H1 (cell line): ENCODE measurements at regions not wholly inside any gene's neighbourhood (a gene's known extent, or its start where the extent isn't known, plus 50 kb on each side); places are given as distances from the start of the nearest gene placed in this dataset.

Experiments
- CTCF ChIA-PET: fragments of 300-600 bp; sonication (Branson Sonifier 250); formaldehyde crosslinking; loops from one replicate; lab custom pipeline; 2021; ENCODE audit not compliant: partially characterized antibody; lab: Charles Lee
- POLR2A ChIA-PET: fragments of 300-600 bp; sonication (Branson Sonifier 250); formaldehyde crosslinking; loops from one replicate; lab custom pipeline; 2021; ENCODE audit warnings: inconsistent platforms; ENCODE audit not compliant: partially characterized antibody; lab: Charles Lee
- DNase-seq, 2 experiments: peaks; one replicate each; pipeline versions ENCODE4 v3.0.0 to v3.0.0-alpha.2; 2010 to 2022; ENCODE audit warnings: low spot score in 2 of 2, low read depth in 1 of 2, mixed read lengths in 1 of 2
- FAIRE-seq: peaks from 2 replicates; lab custom pipeline; 2011; peaks lifted over from hg19 to GRCh38; lab: Jason Lieb, UNC
- H2AFZ ChIP-seq: 2 replicates; pipeline ENCODE4 v1.8.1; 2012; ENCODE audit warnings: low read length, inconsistent platforms
- H2AK5ac ChIP-seq: 2 replicates; pipeline ENCODE4 v1.6.1; 2013; ENCODE audit warnings: low read depth, low read length
- H2BK120ac ChIP-seq: replicated peaks from 2 replicates; pipeline ENCODE3; 2013; ENCODE audit warnings: low read depth, low read length, inconsistent platforms
- H2BK12ac ChIP-seq: 2 replicates; pipeline ENCODE4 v1.6.1; 2013; ENCODE audit warnings: low read depth, low read length
- H2BK15ac ChIP-seq: 2 replicates; pipeline ENCODE4 v1.6.1; 2013; ENCODE audit warnings: low read length
- H2BK20ac ChIP-seq: 2 replicates; pipeline ENCODE4 v1.6.1; 2013; ENCODE audit warnings: low read length
- H2BK5ac ChIP-seq: 2 replicates; pipeline ENCODE4 v1.6.1; 2013; ENCODE audit warnings: low read depth, low read length
- H3K14ac ChIP-seq: 2 replicates; pipeline ENCODE4 v1.6.1; 2013; ENCODE audit warnings: inconsistent platforms; ENCODE audit not compliant: insufficient read length
- H3K18ac ChIP-seq: 2 replicates; pipeline ENCODE4 v1.6.1; 2013; ENCODE audit warnings: low read length; ENCODE audit errors: extremely low read depth
- H3K23ac ChIP-seq: 2 replicates; pipeline ENCODE4 v1.6.1; 2013; ENCODE audit warnings: inconsistent platforms; ENCODE audit not compliant: insufficient read length
- H3K23me2 ChIP-seq: 2 replicates; pipeline ENCODE4 v1.6.1; 2013; ENCODE audit warnings: low read depth, low read length
- H3K27ac ChIP-seq: 2 replicates; pipeline ENCODE4 v1.6.1; 2011; ENCODE audit warnings: low read depth, low read length, inconsistent platforms
- H3K27me3 ChIP-seq, 4 experiments: replicated peaks in 1 of 4; 1 replicate in 1 of 4; 2 replicates in 3 of 4; pipeline versions ENCODE4 v1.6.1 to v1.8.1; 2011 to 2013; ENCODE audit warnings: low read length in 3 of 4, mild to moderate bottlenecking in 3 of 4, inconsistent platforms in 2 of 4, mixed read lengths in 2 of 4, moderate library complexity in 1 of 4; ENCODE audit not compliant: control insufficient read depth in 3 of 4, insufficient read depth in 3 of 4; ENCODE audit errors: extremely low read depth in 1 of 4
- H3K36me3 ChIP-seq, 4 experiments: 2 replicates each; pipeline versions ENCODE4 v1.6.1 to v1.8.1; 2011 to 2013; ENCODE audit warnings: mild to moderate bottlenecking in 4 of 4, low read length in 3 of 4, moderate library complexity in 2 of 4, control low read depth in 1 of 4, inconsistent platforms in 1 of 4; ENCODE audit not compliant: insufficient read depth in 4 of 4, control insufficient read depth in 2 of 4
- H3K4ac ChIP-seq: replicated peaks from 2 replicates; pipeline ENCODE3; 2013; ENCODE audit warnings: low read length, low read depth, mixed read lengths, inconsistent platforms; ENCODE audit not compliant: insufficient read length
- H3K4me1 ChIP-seq, 4 experiments: replicated peaks in 1 of 4; 1 replicate in 1 of 4; 2 replicates in 3 of 4; pipeline versions ENCODE4 v1.6.1 to v1.8.1; 2011 to 2013; ENCODE audit warnings: low read length in 3 of 4, inconsistent platforms in 2 of 4, mixed read lengths in 1 of 4; ENCODE audit not compliant: insufficient read depth in 4 of 4, control insufficient read depth in 3 of 4
- H3K4me2 ChIP-seq, 2 experiments: 2 replicates each; pipeline versions ENCODE4 v1.6.1 to v1.8.1; 2011 to 2013; ENCODE audit warnings: low read depth in 2 of 2, low read length in 2 of 2, control low read depth in 1 of 2, inconsistent platforms in 1 of 2, mild to moderate bottlenecking in 1 of 2; ENCODE audit not compliant: insufficient read depth in 1 of 2
- H3K4me3 ChIP-seq, 4 experiments: fragments of 200-600, 300-600 bp in 1 of 4; sonication (generic), shearing (Covaris generic), sonication (Bioruptor Twin) in 1 of 4; 2 replicates each; pipeline versions ENCODE4 v1.5.1 to v1.8.1; 2011 to 2016; ENCODE audit warnings: low read length in 4 of 4, low read depth in 3 of 4, control low read depth in 2 of 4, inconsistent platforms in 2 of 4, mild to moderate bottlenecking in 2 of 4, mixed read lengths in 1 of 4, moderate library complexity in 1 of 4; ENCODE audit not compliant: insufficient read depth in 2 of 4; ENCODE audit errors: extremely low read depth in 1 of 4
- H3K56ac ChIP-seq: replicated peaks from 2 replicates; pipeline ENCODE3; 2013; ENCODE audit warnings: low read depth, mild to moderate bottlenecking, mixed read lengths, low read length, inconsistent platforms; ENCODE audit not compliant: insufficient read length
- H3K79me1 ChIP-seq: 2 replicates; pipeline ENCODE4 v1.6.1; 2013; ENCODE audit warnings: low read depth, low read length, control low read depth
- H3K79me2 ChIP-seq, 2 experiments: 2 replicates each; pipeline versions ENCODE4 v1.6.1 to v1.8.1; 2012 to 2013; ENCODE audit warnings: low read length in 2 of 2, mild to moderate bottlenecking in 2 of 2, inconsistent platforms in 1 of 2; ENCODE audit not compliant: insufficient read depth in 2 of 2, control insufficient read depth in 1 of 2
- H3K9ac ChIP-seq, 4 experiments: replicated peaks in 1 of 4; 1 replicate in 1 of 4; 2 replicates in 3 of 4; pipeline versions ENCODE4 v1.6.1 to v1.8.1; 2011 to 2013; ENCODE audit warnings: low read depth in 3 of 4, low read length in 3 of 4, control low read depth in 2 of 4, mild to moderate bottlenecking in 2 of 4, moderate library complexity in 2 of 4, inconsistent platforms in 1 of 4; ENCODE audit errors: extremely low read depth in 1 of 4
- H3K9me3 ChIP-seq, 2 experiments: 2 replicates each; pipeline versions ENCODE4 v1.6.1 to v1.8.1; 2012 to 2013; ENCODE audit warnings: mild to moderate bottlenecking in 2 of 2, moderate library complexity in 2 of 2, control low read depth in 1 of 2, inconsistent platforms in 1 of 2, low read depth in 1 of 2, low read length in 1 of 2, mixed read lengths in 1 of 2; ENCODE audit not compliant: insufficient read depth in 2 of 2
- H4K20me1 ChIP-seq, 2 experiments: replicated peaks in 1 of 2; 2 replicates each; pipeline versions ENCODE3 to v1.8.1; 2011 to 2013; ENCODE audit warnings: inconsistent platforms in 2 of 2, low read length in 2 of 2, mild to moderate bottlenecking in 1 of 2; ENCODE audit not compliant: insufficient read depth in 2 of 2, control insufficient read depth in 1 of 2
- H4K5ac ChIP-seq: 2 replicates; pipeline ENCODE4 v1.6.1; 2013; ENCODE audit warnings: low read length, low read depth, mixed read lengths, inconsistent platforms; ENCODE audit not compliant: insufficient read length
- H4K8ac ChIP-seq: 2 replicates; pipeline ENCODE4 v1.8.0; 2013; ENCODE audit warnings: mild to moderate bottlenecking, moderate library complexity, low read length, inconsistent platforms; ENCODE audit not compliant: insufficient read depth; ENCODE audit errors: extremely low read depth
- H4K91ac ChIP-seq: replicated peaks from 2 replicates; pipeline ENCODE3; 2013; ENCODE audit warnings: low read length, mixed read lengths, inconsistent platforms; ENCODE audit not compliant: insufficient read length
- EZH2 ChIP-seq: fragments of 200-600 bp; sonication (generic); IDR thresholded peaks from 2 replicates; pipeline ENCODE4 v1.7.1; 2012; ENCODE audit warnings: low read depth, mild to moderate bottlenecking, moderate library complexity, low read length, inconsistent platforms; ENCODE audit not compliant: severe bottlenecking
- FOSL1 ChIP-seq: IDR thresholded peaks from 2 replicates; pipeline ENCODE4 v1.6.1; 2011; ENCODE audit warnings: mild to moderate bottlenecking, low read depth, low read length, moderate library complexity; ENCODE audit not compliant: insufficient read depth
- GTF2F1 ChIP-seq: IDR thresholded peaks from 2 replicates; pipeline ENCODE4 v1.6.1; 2012; ENCODE audit warnings: low read depth, low read length, improper control_type of control experiment, borderline replicate concordance
- HDAC2 ChIP-seq, 2 experiments: fragments of 300-600 bp in 1 of 2; sonication (generic) in 1 of 2; IDR thresholded peaks; 2 replicates each; pipeline ENCODE4 v1.6.1; 2011 to 2012; ENCODE audit warnings: low read depth in 2 of 2, low read length in 2 of 2, mild to moderate bottlenecking in 2 of 2, moderate library complexity in 2 of 2, borderline replicate concordance in 1 of 2, inconsistent platforms in 1 of 2
- JUND ChIP-seq: IDR thresholded peaks from 2 replicates; pipeline ENCODE4 v1.6.1; 2011; ENCODE audit warnings: mild to moderate bottlenecking, improper control_type of control experiment, low read length
- KDM4A ChIP-seq: IDR thresholded peaks from one replicate; pipeline ENCODE4 v1.7.1; 2012; ENCODE audit warnings: low read depth, mild to moderate bottlenecking, moderate library complexity, low read length, inconsistent platforms; ENCODE audit not compliant: severe bottlenecking
- NRF1 ChIP-seq: IDR thresholded peaks from 2 replicates; pipeline ENCODE4 v1.6.1; 2011; ENCODE audit warnings: mild to moderate bottlenecking, low read depth, low read length, improper control_type of control experiment
- RAD21 ChIP-seq, 2 experiments: IDR thresholded peaks in 1 of 2; conservative IDR thresholded peaks in 1 of 2; 2 replicates each; pipeline ENCODE4 v1.6.1; 2011; ENCODE audit warnings: low read depth in 2 of 2, low read length in 2 of 2, improper control_type of control experiment in 1 of 2, inconsistent platforms in 1 of 2, mild to moderate bottlenecking in 1 of 2, moderate library complexity in 1 of 2
- RBBP5 ChIP-seq: IDR thresholded peaks from 2 replicates; pipeline ENCODE4 v1.7.1; 2012; ENCODE audit warnings: low read depth, mild to moderate bottlenecking, inconsistent platforms, low read length, moderate library complexity, borderline replicate concordance
- SAP30 ChIP-seq: fragments of 300-600 bp; sonication (generic); IDR thresholded peaks from 2 replicates; pipeline ENCODE4 v1.7.1; 2012; ENCODE audit warnings: low read length, moderate library complexity, mild to moderate bottlenecking, inconsistent platforms; ENCODE audit not compliant: insufficient read depth, insufficient replicate concordance
- SIRT6 ChIP-seq: IDR thresholded peaks from one replicate; pipeline ENCODE4 v1.7.1; 2012; ENCODE audit warnings: low read length, inconsistent platforms
- TBP ChIP-seq: IDR thresholded peaks from 2 replicates; pipeline ENCODE4 v1.6.1; 2011; ENCODE audit warnings: low read depth, low read length, improper control_type of control experiment
- TEAD4 ChIP-seq: IDR thresholded peaks from 2 replicates; pipeline ENCODE4 v1.6.1; 2012; ENCODE audit warnings: low read depth, low read length, inconsistent platforms, mixed read lengths
- TF ChIP-seq, protein P1 (sequence below): IDR thresholded peaks from 2 replicates; pipeline ENCODE4 v1.6.1; 2011; ENCODE audit warnings: low read length, improper control_type of control experiment

DNA sequence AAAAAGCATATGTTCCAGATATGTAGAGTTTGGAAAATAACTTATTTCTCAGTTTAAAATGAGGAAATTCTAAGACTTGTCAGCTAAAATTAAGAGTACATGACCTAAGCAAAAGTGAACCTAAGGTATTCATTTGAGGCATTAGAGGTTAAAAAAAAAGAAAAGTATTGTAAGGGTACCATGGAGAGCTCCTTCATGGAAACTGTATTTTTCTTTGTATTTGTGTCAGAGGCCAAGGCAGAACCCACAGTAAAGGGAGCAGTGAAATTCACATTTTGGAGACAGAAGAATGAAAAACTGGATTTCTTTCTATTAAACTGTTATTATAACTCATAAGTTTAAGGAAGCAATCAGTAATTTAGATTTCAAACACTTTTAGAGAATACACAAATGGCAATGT, 1494.8 kb downstream of the KCNT2 start:
- H2BK120ac ChIP-seq: no peak overlapping the region
- no peak for FAIRE-seq
- H3K79me1 ChIP-seq: no peaks in the 10 kb centered on the region
- H3K79me2 ChIP-seq: no peaks in the 10 kb centered on the region
- no peak overlapping the region for H3K14ac ChIP-seq
- H2BK20ac ChIP-seq: no peak overlapping the region
- POLR2A ChIA-PET: no interaction called here
- no peak overlapping the region for H4K91ac ChIP-seq
- H2AFZ ChIP-seq: no peak overlapping the region
- H3K4me3 ChIP-seq: no peak overlapping the region
- H4K8ac ChIP-seq: no peak overlapping the region
- H3K4ac ChIP-seq: no peak overlapping the region
- H3K23me2 ChIP-seq: no peaks in the 10 kb centered on the region
- H3K36me3 ChIP-seq: no peaks in the 10 kb centered on the region
- no peak overlapping the region for H3K9ac ChIP-seq
- H4K5ac ChIP-seq: no peak overlapping the region
- no peaks in the 10 kb centered on the region for H3K27me3 ChIP-seq
- H3K56ac ChIP-seq: no peak overlapping the region
- H3K18ac ChIP-seq: no peak overlapping the region
- H2BK5ac ChIP-seq: no peak overlapping the region
- H3K4me1 ChIP-seq: no peaks in the 10 kb centered on the region
- no peak overlapping the region for H2AK5ac ChIP-seq
- no peak overlapping the region for H3K4me2 ChIP-seq
- no peak for DNase-seq
- no peak overlapping the region for H3K27ac ChIP-seq
- H2BK12ac ChIP-seq: no peak overlapping the region
- H4K20me1 ChIP-seq: no peaks in the 10 kb centered on the region
- H3K23ac ChIP-seq: no peak overlapping the region
- CTCF ChIA-PET: no interaction called here
- no peaks in the 10 kb centered on the region for H3K9me3 ChIP-seq
- no peak overlapping the region for H2BK15ac ChIP-seq
- TF ChIP-seq RAD21 (IDR thresholded peaks at IDR 0.05 in 1 of 2, conservative IDR thresholded peaks at IDR 0.05 in 1 of 2; ENCODE audit: low read depth in 2 of 2, low read length in 2 of 2): no peak
- TF ChIP-seq FOSL1: no peak
- TF ChIP-seq EZH2: no peak
- no peak for TF ChIP-seq SAP30
- TF ChIP-seq TBP: no peak
- TF ChIP-seq, protein P1, sequence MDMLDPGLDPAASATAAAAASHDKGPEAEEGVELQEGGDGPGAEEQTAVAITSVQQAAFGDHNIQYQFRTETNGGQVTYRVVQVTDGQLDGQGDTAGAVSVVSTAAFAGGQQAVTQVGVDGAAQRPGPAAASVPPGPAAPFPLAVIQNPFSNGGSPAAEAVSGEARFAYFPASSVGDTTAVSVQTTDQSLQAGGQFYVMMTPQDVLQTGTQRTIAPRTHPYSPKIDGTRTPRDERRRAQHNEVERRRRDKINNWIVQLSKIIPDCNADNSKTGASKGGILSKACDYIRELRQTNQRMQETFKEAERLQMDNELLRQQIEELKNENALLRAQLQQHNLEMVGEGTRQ: no peak
- TF ChIP-seq GTF2F1: no peak
- TF ChIP-seq RBBP5: no peak
- TF ChIP-seq NRF1: no peak
- TF ChIP-seq HDAC2 (IDR thresholded peaks at IDR 0.05; ENCODE audit: borderline replicate concordance in 1 of 2, low read depth in 2 of 2, low read length in 2 of 2): no peak
- TF ChIP-seq JUND: no peak
- TF ChIP-seq KDM4A: no peak
- no peak for TF ChIP-seq TEAD4
- TF ChIP-seq SIRT6: no peak
